ENCODE measurements at regions not wholly inside any gene's neighbourhood (a gene's known extent, or its start where the extent isn't known, plus 50 kb on each side); places are given as distances from the start of the nearest gene placed in this dataset.

GRCh38 chr1:231108516-231109302 lies 53.1 kb upstream of the TRIM67 start:
- DNase-seq: no peak

GRCh38 chr1:231107600-231108326 lies 54.1 kb upstream of the TRIM67 start:
- DNase-seq: no peak

GRCh38 chr1:231107151-231107550 lies 54.7 kb upstream of the TRIM67 start:
- no peak for DNase-seq

- peak in 1 of 2 donors; percentile 8 for DNase-seq
These were observed 55.5 kb upstream of the TRIM67 start for GRCh38 chr1:231106347-231106746.

- no peak for DNase-seq
These were observed 56.9 kb upstream of the TRIM67 start for GRCh38 chr1:231104917-231105316.

- DNase-seq: no peak
These were observed 57.9 kb upstream of the TRIM67 start for GRCh38 chr1:231103961-231104360.

- no peak for DNase-seq
These were observed 60.1 kb upstream of the FAM89A start for GRCh38 chr1:231099996-231100767.

GRCh38 chr1:231099311-231099710 lies 59.3 kb upstream of the FAM89A start:
- no peak for DNase-seq

GRCh38 chr1:231095595-231095994 lies 55.5 kb upstream of the FAM89A start:
- DNase-seq: no peak

- no peak for DNase-seq
These were observed 54.4 kb upstream of the FAM89A start for GRCh38 chr1:231094421-231094820.

- no peak for DNase-seq
These were observed 53.3 kb upstream of the FAM89A start for GRCh38 chr1:231093156-231093922.

GRCh38 chr1:231092380-231092779 lies 52.3 kb upstream of the FAM89A start:
- no peak for DNase-seq

- no peak for DNase-seq
These were observed 51.8 kb upstream of the FAM89A start for GRCh38 chr1:231091831-231092301.

GRCh38 chr1:231091415-231091814 lies 51.4 kb upstream of the FAM89A start:
- no peak for DNase-seq
